ENCODE measurements at regions not wholly inside any gene's neighbourhood (a gene's known extent, or its start where the extent isn't known, plus 50 kb on each side); places are given as distances from the start of the nearest gene placed in this dataset.

DNA sequence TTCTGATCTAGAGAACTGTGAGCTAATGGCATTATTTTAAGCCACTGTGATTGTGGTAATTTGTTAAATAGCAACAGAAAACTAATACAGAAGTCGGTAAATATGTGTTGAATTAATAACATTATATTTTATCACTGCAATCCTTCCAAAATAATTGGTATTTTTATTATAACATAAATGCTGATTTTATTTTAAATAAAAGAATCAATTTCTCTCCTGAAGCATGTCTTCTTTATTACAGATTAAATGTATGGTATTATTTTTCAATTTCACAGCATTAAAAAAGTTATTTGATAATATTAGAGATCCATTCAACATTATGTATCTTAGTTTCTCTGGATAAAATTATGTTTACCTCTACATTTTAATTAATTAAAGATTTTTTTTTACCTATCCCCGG, 165.5 kb upstream of the EDIL3 start:
- H3K27me3 Mint-ChIP-seq (ENCODE audit: low read depth in 2 of 2): no peaks in the 10 kb centered on the region
- DNase-seq: no peak
- no peaks in the 10 kb centered on the region for H3K9me3 ChIP-seq (ENCODE audit: control insufficient read depth, insufficient read depth, low read length)
- H3K27ac Mint-ChIP-seq: no peak overlapping the region
- H3K9me3 Mint-ChIP-seq: peaks cover 12 to 26% of the 10 kb centered on the region in 2 donors
- no peak overlapping the region for H3K4me3 Mint-ChIP-seq
- H3K4me1 ChIP-seq (ENCODE audit: control insufficient read depth, insufficient read depth, low read length): no peaks in the 10 kb centered on the region
- intact Hi-C loops (cut with micrococcal nuclease): no loop called here
- WGBS (ENCODE audit: insufficient coverage): no CpG with 5 or more reads among the region's 2 CpGs
- H3K27me3 ChIP-seq (ENCODE audit: control insufficient read depth, insufficient read depth, low read length): no peaks in the 10 kb centered on the region
- no peaks in the 10 kb centered on the region for H3K36me3 Mint-ChIP-seq
- no peak for ATAC-seq
- no peaks in the 10 kb centered on the region for H3K4me1 Mint-ChIP-seq
- H3K36me3 ChIP-seq (ENCODE audit: control insufficient read depth, insufficient read depth, low read length): no peaks in the 10 kb centered on the region
- H3K4me3 ChIP-seq (ENCODE audit: low read length): no peak overlapping the region
- TF ChIP-seq, protein P1, sequence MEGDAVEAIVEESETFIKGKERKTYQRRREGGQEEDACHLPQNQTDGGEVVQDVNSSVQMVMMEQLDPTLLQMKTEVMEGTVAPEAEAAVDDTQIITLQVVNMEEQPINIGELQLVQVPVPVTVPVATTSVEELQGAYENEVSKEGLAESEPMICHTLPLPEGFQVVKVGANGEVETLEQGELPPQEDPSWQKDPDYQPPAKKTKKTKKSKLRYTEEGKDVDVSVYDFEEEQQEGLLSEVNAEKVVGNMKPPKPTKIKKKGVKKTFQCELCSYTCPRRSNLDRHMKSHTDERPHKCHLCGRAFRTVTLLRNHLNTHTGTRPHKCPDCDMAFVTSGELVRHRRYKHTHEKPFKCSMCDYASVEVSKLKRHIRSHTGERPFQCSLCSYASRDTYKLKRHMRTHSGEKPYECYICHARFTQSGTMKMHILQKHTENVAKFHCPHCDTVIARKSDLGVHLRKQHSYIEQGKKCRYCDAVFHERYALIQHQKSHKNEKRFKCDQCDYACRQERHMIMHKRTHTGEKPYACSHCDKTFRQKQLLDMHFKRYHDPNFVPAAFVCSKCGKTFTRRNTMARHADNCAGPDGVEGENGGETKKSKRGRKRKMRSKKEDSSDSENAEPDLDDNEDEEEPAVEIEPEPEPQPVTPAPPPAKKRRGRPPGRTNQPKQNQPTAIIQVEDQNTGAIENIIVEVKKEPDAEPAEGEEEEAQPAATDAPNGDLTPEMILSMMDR (IDR thresholded peaks at IDR 0.05): no peak
- no peak overlapping the region for H3K27ac ChIP-seq (ENCODE audit: low read length)

DNA sequence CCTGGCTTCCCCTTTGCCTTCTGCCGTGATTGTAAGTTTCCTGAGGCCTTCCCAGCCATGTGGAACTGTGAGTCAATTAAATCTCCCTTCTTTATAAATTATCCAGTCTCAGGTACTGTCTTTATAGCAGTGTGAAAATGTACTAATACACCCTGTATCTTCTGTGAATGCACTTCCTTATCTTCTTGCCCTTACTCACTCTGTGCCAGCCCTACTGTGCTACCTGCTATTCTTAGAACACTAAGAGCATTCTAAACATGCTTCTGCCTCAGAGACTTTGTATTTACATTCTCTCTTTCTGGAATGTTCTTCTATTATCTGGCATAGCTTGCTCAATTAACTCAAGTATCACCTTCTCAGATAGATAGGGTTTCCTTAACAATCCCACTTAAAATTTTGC, 164.4 kb upstream of the EDIL3 start:
- Mint-ChIP-seq H3K4me3 (no peak overlapping the region), H3K27me3 (ENCODE audit: low read depth in 2 of 2) (no peaks in the 10 kb centered on the region), H3K27ac (no peak overlapping the region), H3K9me3 (peaks cover 9 to 29% of the 10 kb centered on the region in 2 donors), H3K36me3 (no peaks in the 10 kb centered on the region), H3K4me1 (no peaks in the 10 kb centered on the region)
- intact Hi-C loops (cut with micrococcal nuclease): no loop called here
- Histone ChIP-seq H3K27ac (ENCODE audit: low read length) (no peak overlapping the region), H3K4me3 (ENCODE audit: low read length) (no peak overlapping the region), H3K36me3 (ENCODE audit: control insufficient read depth, insufficient read depth, low read length) (no peaks in the 10 kb centered on the region), H3K9me3 (ENCODE audit: control insufficient read depth, insufficient read depth, low read length) (no peaks in the 10 kb centered on the region), H3K27me3 (ENCODE audit: control insufficient read depth, insufficient read depth, low read length) (no peaks in the 10 kb centered on the region), H3K4me1 (ENCODE audit: control insufficient read depth, insufficient read depth, low read length) (no peaks in the 10 kb centered on the region)
- TF ChIP-seq, protein P1 (IDR thresholded peaks at IDR 0.05): no peak
- ATAC-seq: no peak
- 63% methylated on average over 1 of the region's 1 CpG for WGBS (ENCODE audit: insufficient coverage)
- no peak for DNase-seq

DNA sequence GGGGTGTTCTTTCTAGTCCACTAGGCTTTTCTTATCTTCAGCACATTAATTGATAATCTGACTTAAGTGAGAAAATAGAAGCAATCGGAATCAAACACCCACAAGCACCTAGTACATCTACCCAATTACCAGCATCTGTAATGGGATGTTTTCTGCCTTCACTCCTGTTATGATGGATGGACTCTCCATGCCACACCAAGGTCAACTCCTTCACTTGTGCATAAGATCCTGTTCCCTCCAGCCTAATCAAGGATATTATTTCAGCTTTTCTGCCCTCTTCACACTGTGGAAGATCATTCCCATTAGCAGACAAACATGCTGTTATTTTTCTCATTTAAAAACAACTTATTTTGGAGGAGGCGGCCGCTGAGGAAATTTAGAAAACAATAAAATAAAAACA, 162.0 kb upstream of the EDIL3 start:
- Mint-ChIP-seq H3K4me1 (no peaks in the 10 kb centered on the region), H3K27ac (no peak overlapping the region), H3K36me3 (no peaks in the 10 kb centered on the region), H3K27me3 (ENCODE audit: low read depth in 2 of 2) (no peaks in the 10 kb centered on the region), H3K4me3 (no peak overlapping the region), H3K9me3 (peaks cover 11 to 32% of the 10 kb centered on the region in 2 donors)
- WGBS (ENCODE audit: insufficient coverage): 90% methylated on average over 3 of the region's 3 CpGs
- no peak for DNase-seq
- TF ChIP-seq, protein P1 (IDR thresholded peaks at IDR 0.05): no peak
- H3K27me3 ChIP-seq (ENCODE audit: control insufficient read depth, insufficient read depth, low read length): no peaks in the 10 kb centered on the region
- no peaks in the 10 kb centered on the region for H3K36me3 ChIP-seq (ENCODE audit: control insufficient read depth, insufficient read depth, low read length)
- no peaks in the 10 kb centered on the region for H3K9me3 ChIP-seq (ENCODE audit: control insufficient read depth, insufficient read depth, low read length)
- no peak overlapping the region for H3K4me3 ChIP-seq (ENCODE audit: low read length)
- H3K4me1 ChIP-seq (ENCODE audit: control insufficient read depth, insufficient read depth, low read length): no peaks in the 10 kb centered on the region
- ATAC-seq: no peak
- intact Hi-C loops (cut with micrococcal nuclease): no loop called here
- H3K27ac ChIP-seq (ENCODE audit: low read length): no peak overlapping the region

DNA sequence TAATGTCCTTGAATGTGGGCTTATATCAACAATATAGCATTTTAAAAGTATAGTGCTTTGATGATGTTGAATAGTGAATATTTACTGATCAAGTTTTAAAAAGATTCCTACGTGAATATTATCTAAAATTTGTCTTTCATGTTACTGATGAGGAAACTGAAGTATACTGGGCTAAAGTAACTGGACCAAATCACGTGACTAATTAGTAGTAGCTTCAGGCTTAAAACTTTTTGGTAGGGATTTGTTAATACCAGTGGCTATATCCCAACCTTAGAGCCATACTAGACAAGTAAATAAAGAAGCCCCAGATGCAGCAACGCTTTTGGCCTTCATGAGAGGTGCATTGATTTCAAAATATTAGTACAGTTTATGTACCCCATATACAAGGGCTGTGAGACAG, 152.1 kb upstream of the EDIL3 start:
- H3K4me1 ChIP-seq (ENCODE audit: control insufficient read depth, insufficient read depth, low read length): no peaks in the 10 kb centered on the region
- Mint-ChIP-seq H3K36me3 (no peaks in the 10 kb centered on the region), H3K27ac (no peak overlapping the region), H3K9me3 (peaks cover 11 to 23% of the 10 kb centered on the region in 2 donors), H3K27me3 (ENCODE audit: low read depth in 2 of 2) (no peaks in the 10 kb centered on the region), H3K4me1 (no peaks in the 10 kb centered on the region), H3K4me3 (no peak overlapping the region)
- H3K27ac ChIP-seq (ENCODE audit: low read length): no peak overlapping the region
- H3K36me3 ChIP-seq (ENCODE audit: control insufficient read depth, insufficient read depth, low read length): no peaks in the 10 kb centered on the region
- H3K4me3 ChIP-seq (ENCODE audit: low read length): no peak overlapping the region
- H3K27me3 ChIP-seq (ENCODE audit: control insufficient read depth, insufficient read depth, low read length): no peaks in the 10 kb centered on the region
- TF ChIP-seq, protein P1 (IDR thresholded peaks at IDR 0.05): no peak
- DNase-seq (no peak), ATAC-seq (no peak)
- WGBS (ENCODE audit: insufficient coverage): 100% methylated on average over 1 of the region's 3 CpGs
- intact Hi-C loops (cut with micrococcal nuclease): no loop called here
- H3K9me3 ChIP-seq (ENCODE audit: control insufficient read depth, insufficient read depth, low read length): peaks cover 3% of the 10 kb centered on the region
